DMS 273 (cell line): ENCODE measurements at regions not wholly inside any gene's neighbourhood (a gene's known extent, or its start where the extent isn't known, plus 50 kb on each side); places are given as distances from the start of the nearest gene placed in this dataset.
"Not testable (repeated sequence)": the region's sequence is repeated elsewhere in the genome, so short reads cannot be mapped to it uniquely, and the experiment has no call there.

Source experiments
- DNase-seq: peaks from one replicate; lab custom pipeline; 2025; ENCODE audit not compliant: unreplicated experiment; lab: John Stamatoyannopoulos, UW

GRCh38 chr1:226461087-226461486 lies 53.2 kb upstream of the PARP1 start:
- DNase-seq = no peak

- no peak for DNase-seq
Measured at GRCh38 chr1:226463925-226464586, 56.2 kb upstream of the PARP1 start.

GRCh38 chr1:226464587-226464971 lies 56.7 kb upstream of the PARP1 start:
- DNase-seq = not testable (repeated sequence)

- no peak for DNase-seq
Measured at GRCh38 chr1:226466296-226466695, 58.4 kb upstream of the PARP1 start.

GRCh38 chr1:226467443-226467842 lies 59.5 kb upstream of the PARP1 start:
- DNase-seq = no peak

- no peak for DNase-seq
Measured at GRCh38 chr1:226470921-226471866, 63.3 kb upstream of the PARP1 start.

GRCh38 chr1:226473325-226473724 lies 65.4 kb upstream of the PARP1 start:
- DNase-seq = no peak

GRCh38 chr1:226474041-226474440 lies 66.1 kb upstream of the PARP1 start:
- no peak for DNase-seq

GRCh38 chr1:226474443-226475141 lies 66.7 kb upstream of the PARP1 start:
- DNase-seq = peak; percentile 27

- DNase-seq = no peak
Measured at GRCh38 chr1:226475142-226475511, 67.2 kb upstream of the PARP1 start.

- no peak for DNase-seq
Measured at GRCh38 chr1:226476066-226476465, 68.2 kb upstream of the PARP1 start.

GRCh38 chr1:226476648-226477319 lies 68.9 kb upstream of the PARP1 start:
- DNase-seq = no peak

- peak; percentile 71 for DNase-seq
Measured at GRCh38 chr1:226479474-226479873, 69.1 kb upstream of the STUM start.

GRCh38 chr1:226480461-226480860 lies 68.1 kb upstream of the STUM start:
- DNase-seq = no peak

- DNase-seq = no peak
Measured at GRCh38 chr1:226481133-226481532, 67.4 kb upstream of the STUM start.

GRCh38 chr1:226482196-226482595 lies 66.4 kb upstream of the STUM start:
- peak; percentile 53 for DNase-seq

GRCh38 chr1:226482975-226483700 lies 65.4 kb upstream of the STUM start:
- DNase-seq = peak; percentile 66

GRCh38 chr1:226485192-226485591 lies 63.4 kb upstream of the STUM start:
- DNase-seq = no peak

- DNase-seq = no peak
Measured at GRCh38 chr1:226486161-226486560, 62.4 kb upstream of the STUM start.

GRCh38 chr1:226487921-226488320 lies 60.6 kb upstream of the STUM start:
- DNase-seq = no peak
